ENCODE measurements at regions not wholly inside any gene's neighbourhood (a gene's known extent, or its start where the extent isn't known, plus 50 kb on each side); places are given as distances from the start of the nearest gene placed in this dataset.

DNA sequence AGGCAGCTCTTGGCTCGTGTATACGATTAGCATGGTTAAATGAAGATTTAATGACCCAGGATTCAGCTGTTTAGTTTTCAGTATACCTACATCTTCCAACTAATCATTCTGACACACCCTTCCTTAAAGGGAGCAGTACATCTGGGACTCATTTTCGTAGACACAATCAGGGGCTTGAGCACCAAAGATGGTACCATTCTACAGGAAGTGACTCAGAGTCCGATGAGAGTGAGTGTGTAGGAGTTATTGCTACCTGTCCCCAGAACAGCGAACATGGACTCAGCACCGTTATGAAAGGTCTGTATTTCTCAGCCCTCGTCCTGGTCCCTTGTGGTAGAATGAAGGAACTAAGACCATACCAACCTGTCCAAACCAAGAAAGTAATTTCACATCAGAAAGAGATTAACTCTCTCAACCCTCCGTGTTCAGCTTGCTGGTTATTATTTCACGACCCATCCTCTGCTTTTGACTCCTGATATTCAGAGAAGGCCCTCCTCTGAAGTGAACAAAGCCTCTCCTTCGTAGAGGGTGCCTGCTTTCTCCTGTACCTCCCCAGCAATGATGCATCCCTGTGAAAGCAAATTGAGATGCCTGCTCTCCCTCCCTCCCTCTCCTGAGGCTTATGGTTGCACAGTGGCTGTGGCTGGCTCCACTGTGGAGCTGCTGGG, 214.8 kb downstream of the MTX2 start:
- TF ChIP-seq, protein P1, sequence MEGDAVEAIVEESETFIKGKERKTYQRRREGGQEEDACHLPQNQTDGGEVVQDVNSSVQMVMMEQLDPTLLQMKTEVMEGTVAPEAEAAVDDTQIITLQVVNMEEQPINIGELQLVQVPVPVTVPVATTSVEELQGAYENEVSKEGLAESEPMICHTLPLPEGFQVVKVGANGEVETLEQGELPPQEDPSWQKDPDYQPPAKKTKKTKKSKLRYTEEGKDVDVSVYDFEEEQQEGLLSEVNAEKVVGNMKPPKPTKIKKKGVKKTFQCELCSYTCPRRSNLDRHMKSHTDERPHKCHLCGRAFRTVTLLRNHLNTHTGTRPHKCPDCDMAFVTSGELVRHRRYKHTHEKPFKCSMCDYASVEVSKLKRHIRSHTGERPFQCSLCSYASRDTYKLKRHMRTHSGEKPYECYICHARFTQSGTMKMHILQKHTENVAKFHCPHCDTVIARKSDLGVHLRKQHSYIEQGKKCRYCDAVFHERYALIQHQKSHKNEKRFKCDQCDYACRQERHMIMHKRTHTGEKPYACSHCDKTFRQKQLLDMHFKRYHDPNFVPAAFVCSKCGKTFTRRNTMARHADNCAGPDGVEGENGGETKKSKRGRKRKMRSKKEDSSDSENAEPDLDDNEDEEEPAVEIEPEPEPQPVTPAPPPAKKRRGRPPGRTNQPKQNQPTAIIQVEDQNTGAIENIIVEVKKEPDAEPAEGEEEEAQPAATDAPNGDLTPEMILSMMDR (IDR thresholded peaks at IDR 0.05 in 4 of 5, conservative IDR thresholded peaks at IDR 0.05 in 1 of 5): no peak
- no peak for TF ChIP-seq POLR2A (IDR thresholded peaks at IDR 0.05)
